ENCODE measurements at regions not wholly inside any gene's neighbourhood (a gene's known extent, or its start where the extent isn't known, plus 50 kb on each side); places are given as distances from the start of the nearest gene placed in this dataset.
"Not testable (repeated sequence)": the region's sequence is repeated elsewhere in the genome, so short reads cannot be mapped to it uniquely, and the experiment has no call there.

GRCh38 chrX:121172703-121173102 is 125.3 kb downstream of the GLUD2 start:
- no peak for DNase-seq

GRCh38 chrX:121179972-121180371 is 132.6 kb downstream of the GLUD2 start:
- peak; percentile 58 for DNase-seq

GRCh38 chrX:121191779-121192178 is 144.4 kb downstream of the GLUD2 start:
- no peak for DNase-seq

- DNase-seq = no peak
Observed at GRCh38 chrX:121195719-121196118, 148.3 kb downstream of the GLUD2 start.

- DNase-seq = not testable (repeated sequence)
Observed at GRCh38 chrX:121196872-121197444, 149.5 kb downstream of the GLUD2 start.

GRCh38 chrX:121208563-121208962 is 161.2 kb downstream of the GLUD2 start:
- DNase-seq = no peak

- no peak for DNase-seq
Observed at GRCh38 chrX:121216641-121217374, 169.4 kb downstream of the GLUD2 start.

GRCh38 chrX:121221322-121221977 is 174.0 kb downstream of the GLUD2 start:
- no peak for DNase-seq

- no peak for DNase-seq
Observed at GRCh38 chrX:121227888-121228287, 180.5 kb downstream of the GLUD2 start.

GRCh38 chrX:121231566-121232358 is 184.4 kb downstream of the GLUD2 start:
- DNase-seq = no peak

- DNase-seq = no peak
Observed at GRCh38 chrX:121236040-121236439, 188.6 kb downstream of the GLUD2 start.

- no peak for DNase-seq
Observed at GRCh38 chrX:121238093-121238492, 190.7 kb downstream of the GLUD2 start.

GRCh38 chrX:121244511-121244910 is 197.1 kb downstream of the GLUD2 start:
- no peak for DNase-seq

GRCh38 chrX:121245763-121246162 is 198.4 kb downstream of the GLUD2 start:
- DNase-seq = no peak

- peak; percentile 31 for DNase-seq
Observed at GRCh38 chrX:121254336-121254735, 206.9 kb downstream of the GLUD2 start.

- no peak for DNase-seq
Observed at GRCh38 chrX:121256647-121257046, 209.2 kb downstream of the GLUD2 start.

GRCh38 chrX:121258545-121258944 is 211.1 kb downstream of the GLUD2 start:
- DNase-seq = no peak

GRCh38 chrX:121259170-121259569 is 211.8 kb downstream of the GLUD2 start:
- no peak for DNase-seq

- no peak for DNase-seq
Observed at GRCh38 chrX:121260596-121261240, 213.3 kb downstream of the GLUD2 start.

- DNase-seq = no peak
Observed at GRCh38 chrX:121283921-121284320, 236.5 kb downstream of the GLUD2 start.

- DNase-seq = no peak
Observed at GRCh38 chrX:121298499-121298898, 251.1 kb downstream of the GLUD2 start.

- no peak for DNase-seq
Observed at GRCh38 chrX:121301356-121301755, 253.9 kb downstream of the GLUD2 start.

- DNase-seq = no peak
Observed at GRCh38 chrX:121301822-121302221, 254.4 kb downstream of the GLUD2 start.

Measured in NCI-H82 (cell line).